Loucy (cell line): ENCODE measurements at regions not wholly inside any gene's neighbourhood (a gene's known extent, or its start where the extent isn't known, plus 50 kb on each side); places are given as distances from the start of the nearest gene placed in this dataset.

Source experiments
- H2AFZ ChIP-seq: fragments of 200-600 bp; sonication (generic); 2 replicates; pipeline ENCODE4 v1.6.0; 2016; ENCODE audit warnings: antibody characterized with exemption, mild to moderate bottlenecking, low read length, moderate library complexity
- H3F3A ChIP-seq: fragments of 200-600 bp; 2 replicates; pipeline ENCODE4 v1.6.0; 2016; ENCODE audit warnings: antibody characterized with exemption, low read depth, mild to moderate bottlenecking
- H3K27me3 ChIP-seq: fragments of 200-600 bp; sonication (generic); 2 replicates; pipeline ENCODE4 v1.6.1; 2014; ENCODE audit warnings: low read length, mild to moderate bottlenecking; ENCODE audit not compliant: insufficient read depth, poor library complexity, severe bottlenecking
- H3K36me3 ChIP-seq: fragments of 200-600 bp; sonication (generic); 2 replicates; pipeline ENCODE4 v1.6.1; 2016; ENCODE audit warnings: low read length; ENCODE audit not compliant: insufficient read depth
- H3K4me1 ChIP-seq: fragments of 200-600 bp; sonication (generic); 2 replicates; pipeline ENCODE4 v1.5.1; 2014; ENCODE audit warnings: low read length, mild to moderate bottlenecking; ENCODE audit not compliant: insufficient read depth, poor library complexity, severe bottlenecking
- H3K4me2 ChIP-seq: fragments of 200-600 bp; sonication (generic); 2 replicates; pipeline ENCODE4 v1.6.0; 2014; ENCODE audit warnings: antibody characterized with exemption, low read length, low read depth, mild to moderate bottlenecking; ENCODE audit not compliant: poor library complexity, severe bottlenecking
- H3K4me3 ChIP-seq: fragments of 200-600 bp; sonication (generic); 2 replicates; pipeline ENCODE4 v1.5.1; 2014; ENCODE audit warnings: low read length, mild to moderate bottlenecking, mixed read lengths; ENCODE audit not compliant: poor library complexity, severe bottlenecking
- H3K79me2 ChIP-seq: fragments of 200-600 bp; sonication (generic); 2 replicates; pipeline ENCODE4 v1.6.1; 2014; ENCODE audit warnings: low read length; ENCODE audit not compliant: insufficient read depth
- H3K9ac ChIP-seq: fragments of 200-600 bp; sonication (generic); 2 replicates; pipeline ENCODE4 v1.6.0; 2014; ENCODE audit warnings: mild to moderate bottlenecking, low read depth, low read length, moderate library complexity; ENCODE audit not compliant: poor library complexity, severe bottlenecking
- H3K9me2 ChIP-seq: fragments of 200-600 bp; sonication (generic); replicated peaks from 2 replicates; pipeline ENCODE4 v1.6.1; 2016; ENCODE audit warnings: low read depth, low read length, mixed read lengths
- H3K9me3 ChIP-seq: fragments of 200-600 bp; sonication (generic); 2 replicates; pipeline ENCODE4 v1.6.1; 2014; ENCODE audit warnings: mild to moderate bottlenecking, antibody characterized with exemption, low read length, low read depth; ENCODE audit not compliant: insufficient read depth
- H4K20me1 ChIP-seq: fragments of 200-600 bp; sonication (generic); 2 replicates; pipeline ENCODE4 v1.6.0; 2014; ENCODE audit warnings: antibody characterized with exemption, low read length, mild to moderate bottlenecking; ENCODE audit not compliant: insufficient read depth, poor library complexity, severe bottlenecking
- CTCF ChIP-seq: fragments of 200-600 bp; sonication (generic); conservative IDR thresholded peaks from 2 replicates; pipeline ENCODE4 v1.5.1; 2014; ENCODE audit warnings: mild to moderate bottlenecking, antibody characterized with exemption, low read length
- EZH2phosphoT487 ChIP-seq: fragments of 200-600 bp; IDR thresholded peaks from 2 replicates; pipeline ENCODE4 v1.6.1; 2018; ENCODE audit warnings: antibody characterized with exemption, mild to moderate bottlenecking, moderate library complexity, borderline replicate concordance

- Histone ChIP-seq H3K4me1 (no peaks in the 10 kb centered on the region), H3K9me3 (no peaks in the 10 kb centered on the region), H3K9ac (no peak overlapping the region), H4K20me1 (no peaks in the 10 kb centered on the region), H3F3A (no peaks in the 10 kb centered on the region), H3K79me2 (no peaks in the 10 kb centered on the region), H2AFZ (no peak overlapping the region), H3K9me2 (no peaks in the 10 kb centered on the region), H3K36me3 (no peaks in the 10 kb centered on the region), H3K4me3 (no peak overlapping the region), H3K4me2 (no peak overlapping the region), H3K27me3 (no peaks in the 10 kb centered on the region)
- TF ChIP-seq CTCF (no peak), EZH2phosphoT487 (no peak)
Observed at GRCh38 chr6:140071601-140072062, 697.2 kb upstream of the CITED2 start.

DNA sequence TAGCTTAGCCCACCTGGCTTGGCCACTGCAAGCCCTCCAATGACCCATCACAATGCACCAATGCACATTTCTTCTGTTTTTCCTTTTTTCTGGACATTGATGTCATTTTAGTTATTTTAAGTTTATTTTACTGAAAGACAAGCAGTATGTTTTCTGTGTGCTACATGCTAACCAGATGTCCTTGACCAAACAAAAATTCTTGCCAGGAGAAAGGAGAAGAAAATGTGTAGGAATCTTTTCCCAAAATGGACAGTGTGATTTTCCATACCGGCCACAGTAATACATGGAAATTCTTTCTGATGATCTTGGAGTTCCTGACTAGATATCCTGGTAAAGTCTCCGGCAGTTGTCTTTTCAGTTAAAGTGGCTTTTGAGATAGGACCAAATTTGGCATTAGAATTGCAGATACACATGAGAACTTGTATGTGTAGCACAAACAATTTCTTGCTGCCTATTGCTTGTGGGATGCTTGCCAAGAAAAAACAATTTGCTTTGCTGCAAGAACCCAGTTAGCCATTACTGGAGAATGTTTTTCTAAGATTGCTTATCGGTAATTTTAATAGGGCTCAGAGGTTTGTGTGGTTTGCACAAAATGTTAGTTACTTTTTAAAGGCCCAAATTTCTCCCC, 696.5 kb upstream of the CITED2 start:
- H2AFZ ChIP-seq, result no peak overlapping the region
- no peak overlapping the region for H3K4me2 ChIP-seq
- H3K27me3 ChIP-seq, result no peaks in the 10 kb centered on the region
- no peaks in the 10 kb centered on the region for H3F3A ChIP-seq
- H3K4me1 ChIP-seq, result no peaks in the 10 kb centered on the region
- H3K9me3 ChIP-seq, result no peaks in the 10 kb centered on the region
- no peak overlapping the region for H3K4me3 ChIP-seq
- no peaks in the 10 kb centered on the region for H4K20me1 ChIP-seq
- no peaks in the 10 kb centered on the region for H3K36me3 ChIP-seq
- H3K79me2 ChIP-seq, result no peaks in the 10 kb centered on the region
- no peak for TF ChIP-seq EZH2phosphoT487
- no peak for TF ChIP-seq CTCF
- no peak overlapping the region for H3K9ac ChIP-seq
- no peaks in the 10 kb centered on the region for H3K9me2 ChIP-seq

DNA sequence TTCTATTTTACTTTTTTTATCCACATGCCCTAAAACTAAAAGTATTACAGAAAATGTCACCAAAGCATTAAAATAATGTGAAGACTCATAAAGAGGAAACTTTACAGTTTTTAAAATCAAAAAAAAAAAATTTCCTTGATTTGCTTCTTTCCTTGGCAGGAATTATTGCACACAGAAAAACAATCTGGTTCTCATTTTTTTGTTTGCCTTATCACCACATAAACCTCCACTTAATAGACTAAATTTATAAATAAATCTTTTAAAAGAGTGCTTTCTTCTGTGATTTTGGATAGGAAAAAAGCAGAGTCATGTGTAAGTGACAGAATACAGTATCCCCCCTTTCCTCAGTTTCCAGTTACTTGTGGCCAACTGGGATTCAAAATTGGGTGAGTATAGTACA, 695.1 kb upstream of the CITED2 start:
- no peaks in the 10 kb centered on the region for H3K36me3 ChIP-seq
- no peaks in the 10 kb centered on the region for H3K79me2 ChIP-seq
- no peak for TF ChIP-seq EZH2phosphoT487
- TF ChIP-seq CTCF, result no peak
- H3F3A ChIP-seq, result no peaks in the 10 kb centered on the region
- H3K9me2 ChIP-seq, result no peaks in the 10 kb centered on the region
- no peaks in the 10 kb centered on the region for H3K9me3 ChIP-seq
- H4K20me1 ChIP-seq, result no peaks in the 10 kb centered on the region
- H3K4me2 ChIP-seq, result no peak overlapping the region
- H3K4me1 ChIP-seq, result no peaks in the 10 kb centered on the region
- no peak overlapping the region for H2AFZ ChIP-seq
- no peaks in the 10 kb centered on the region for H3K27me3 ChIP-seq
- H3K4me3 ChIP-seq, result no peak overlapping the region
- no peak overlapping the region for H3K9ac ChIP-seq
